Neural cell (in vitro differentiated cells): ENCODE measurements at regions not wholly inside any gene's neighbourhood (a gene's known extent, or its start where the extent isn't known, plus 50 kb on each side); places are given as distances from the start of the nearest gene placed in this dataset.

Experiments
- H2AFZ ChIP-seq: fragments of 200-600, 300-800 bp; sonication (generic), shearing (Covaris generic); 2 replicates; pipeline ENCODE4 v1.6.0; 2014; ENCODE audit warnings: low read depth, mild to moderate bottlenecking, antibody characterized with exemption, low read length, moderate library complexity
- H3F3A ChIP-seq: fragments of 200-600 bp; shearing (Covaris generic); 2 replicates; pipeline ENCODE4 v1.6.1; 2016; ENCODE audit warnings: mild to moderate bottlenecking, moderate library complexity, mixed read lengths, antibody characterized with exemption, low read length; ENCODE audit not compliant: insufficient read depth, poor library complexity, severe bottlenecking
- H3K27ac ChIP-seq: fragments of 200-600, 300-800 bp; sonication (generic), shearing (Covaris generic); 2 replicates; pipeline ENCODE4 v1.5.1; 2014; ENCODE audit warnings: mild to moderate bottlenecking, low read length, moderate library complexity
- H3K27me3 ChIP-seq: fragments of 300-800, 200-600 bp; sonication (generic), shearing (Covaris generic); 2 replicates; pipeline ENCODE4 v1.6.0; 2014; ENCODE audit warnings: mild to moderate bottlenecking, low read depth, low read length, moderate library complexity; ENCODE audit not compliant: insufficient read depth
- H3K36me3 ChIP-seq: fragments of 300-800, 200-600 bp; sonication (generic), shearing (Covaris generic); 2 replicates; pipeline ENCODE4 v1.5.1; 2014; ENCODE audit warnings: mild to moderate bottlenecking, antibody characterized with exemption, low read length, moderate library complexity; ENCODE audit not compliant: insufficient read depth
- H3K4me2 ChIP-seq: fragments of 300-800, 200-600 bp; sonication (generic), shearing (Covaris generic); 2 replicates; pipeline ENCODE4 v1.6.0; 2014; ENCODE audit warnings: mild to moderate bottlenecking, low read length
- H3K4me3 ChIP-seq: fragments of 300-800, 200-600 bp; sonication (generic), shearing (Covaris generic); 2 replicates; pipeline ENCODE4 v1.5.1; 2014; ENCODE audit warnings: mild to moderate bottlenecking, low read length, moderate library complexity
- H3K79me2 ChIP-seq: fragments of 200-600 bp; shearing (Covaris generic); replicated peaks from 2 replicates; pipeline ENCODE4 v1.6.0; 2014; ENCODE audit warnings: mild to moderate bottlenecking, low read length, moderate library complexity; ENCODE audit not compliant: insufficient read depth
- H3K9ac ChIP-seq: fragments of 300-800, 200-600 bp; sonication (generic), shearing (Covaris generic); 2 replicates; pipeline ENCODE4 v1.6.1; 2016; ENCODE audit warnings: mild to moderate bottlenecking, low read length, mixed read lengths
- H3K9me2 ChIP-seq: fragments of 200-600 bp; shearing (Covaris generic); 2 replicates; pipeline ENCODE4 v1.6.1; 2016; ENCODE audit warnings: mild to moderate bottlenecking, low read length, mixed read lengths; ENCODE audit not compliant: insufficient read depth
- H3K9me3 ChIP-seq: fragments of 200-600, 300-800 bp; sonication (generic), shearing (Covaris generic); 2 replicates; pipeline ENCODE4 v1.6.1; 2016; ENCODE audit warnings: mild to moderate bottlenecking, mixed run types, low read length, moderate library complexity, mixed read lengths
- H4K20me1 ChIP-seq: fragments of 200-600 bp; shearing (Covaris generic); 2 replicates; pipeline ENCODE4 v1.6.1; 2016; ENCODE audit warnings: mild to moderate bottlenecking, mixed run types; ENCODE audit not compliant: insufficient read depth
- CTCF ChIP-seq: fragments of 450-650 bp; IDR thresholded peaks from 2 replicates; pipeline ENCODE4 v1.5.1; 2014; ENCODE audit warnings: antibody characterized with exemption, mild to moderate bottlenecking, moderate library complexity; ENCODE audit not compliant: poor library complexity, severe bottlenecking
- EP300 ChIP-seq: fragments of 450-650 bp; conservative IDR thresholded peaks from 2 replicates; pipeline ENCODE4 v1.6.1; 2014; ENCODE audit warnings: antibody characterized with exemption, mild to moderate bottlenecking, moderate library complexity; ENCODE audit not compliant: poor library complexity, severe bottlenecking
- EZH2 ChIP-seq: fragments of 200-600, 300-800 bp; shearing (Covaris generic), sonication (generic); IDR thresholded peaks from 2 replicates; pipeline ENCODE4 v1.6.1; 2014; ENCODE audit warnings: antibody characterized with exemption, low read length, borderline replicate concordance, mild to moderate bottlenecking; ENCODE audit not compliant: insufficient read depth, poor library complexity, severe bottlenecking
- MXI1 ChIP-seq: fragments of 450-650 bp; conservative IDR thresholded peaks from 2 replicates; pipeline ENCODE4 v1.6.1; 2014; ENCODE audit warnings: antibody characterized with exemption, mild to moderate bottlenecking; ENCODE audit not compliant: poor library complexity, severe bottlenecking
- POLR2AphosphoS5 ChIP-seq: IDR thresholded peaks from 2 replicates; pipeline ENCODE4 v1.6.1; 2012
- RAD21 ChIP-seq: fragments of 450-650 bp; conservative IDR thresholded peaks from 2 replicates; pipeline ENCODE4 v1.6.1; 2014; ENCODE audit warnings: antibody characterized with exemption, mild to moderate bottlenecking, moderate library complexity
- REST ChIP-seq: IDR thresholded peaks from 2 replicates; pipeline ENCODE4 v1.6.1; 2012; ENCODE audit warnings: borderline replicate concordance
- SMC3 ChIP-seq: fragments of 450-650 bp; conservative IDR thresholded peaks from 2 replicates; pipeline ENCODE4 v1.6.1; 2014; ENCODE audit warnings: antibody characterized with exemption, mild to moderate bottlenecking, moderate library complexity; ENCODE audit not compliant: poor library complexity
- TAF1 ChIP-seq: IDR thresholded peaks from 2 replicates; pipeline ENCODE4 v1.6.1; 2012; ENCODE audit warnings: low read depth

- H2AFZ ChIP-seq, result no peak overlapping the region
- H3F3A ChIP-seq, result no peaks in the 10 kb centered on the region
- H4K20me1 ChIP-seq, result no peaks in the 10 kb centered on the region
- H3K36me3 ChIP-seq, result no peaks in the 10 kb centered on the region
- no peak overlapping the region for H3K4me2 ChIP-seq
- H3K9me3 ChIP-seq, result no peaks in the 10 kb centered on the region
- no peak overlapping the region for H3K4me3 ChIP-seq
- H3K9me2 ChIP-seq, result no peaks in the 10 kb centered on the region
- H3K27ac ChIP-seq, result no peak overlapping the region
- no peaks in the 10 kb centered on the region for H3K27me3 ChIP-seq
- H3K9ac ChIP-seq, result no peak overlapping the region
- H3K79me2 ChIP-seq, result no peaks in the 10 kb centered on the region
- no peak for TF ChIP-seq POLR2AphosphoS5
- no peak for TF ChIP-seq REST
- no peak for TF ChIP-seq EP300
- TF ChIP-seq TAF1, result no peak
- TF ChIP-seq RAD21, result no peak
- no peak for TF ChIP-seq SMC3
- no peak for TF ChIP-seq EZH2
- TF ChIP-seq MXI1, result no peak
- no peak for TF ChIP-seq CTCF
These were observed 760.6 kb downstream of the NR2F2 start for GRCh38 chr15:97091093-97091492.

GRCh38 chr15:97092656-97093055 is 762.2 kb downstream of the NR2F2 start:
- H3K9ac ChIP-seq, result no peak overlapping the region
- H3K4me3 ChIP-seq, result no peak overlapping the region
- H3K9me3 ChIP-seq, result no peaks in the 10 kb centered on the region
- H3K27ac ChIP-seq, result no peak overlapping the region
- no peak overlapping the region for H3K4me2 ChIP-seq
- TF ChIP-seq SMC3, result no peak
- no peak for TF ChIP-seq POLR2AphosphoS5
- no peak for TF ChIP-seq REST
- no peak for TF ChIP-seq TAF1
- no peak for TF ChIP-seq RAD21
- TF ChIP-seq MXI1, result no peak
- TF ChIP-seq EZH2, result no peak
- no peak for TF ChIP-seq CTCF
- no peak for TF ChIP-seq EP300
- H3K9me2 ChIP-seq, result no peaks in the 10 kb centered on the region
- H3K79me2 ChIP-seq, result no peaks in the 10 kb centered on the region
- no peaks in the 10 kb centered on the region for H3K36me3 ChIP-seq
- H2AFZ ChIP-seq, result no peak overlapping the region
- H3K27me3 ChIP-seq, result no peaks in the 10 kb centered on the region
- H4K20me1 ChIP-seq, result no peaks in the 10 kb centered on the region
- H3F3A ChIP-seq, result no peaks in the 10 kb centered on the region
